Activated CD8-positive, alpha-beta T cell treated with anti-CD3 and anti-CD28 coated beads for 36 hours (primary cell): ENCODE measurements at regions not wholly inside any gene's neighbourhood (a gene's known extent, or its start where the extent isn't known, plus 50 kb on each side); places are given as distances from the start of the nearest gene placed in this dataset.

Source experiments
- ATAC-seq: fragments of 200-7000 bp; cut with Tn5 transposase; one replicate; pipeline ENCODE4 v1.10.0; 2021; ENCODE audit warnings: mild to moderate bottlenecking, moderate library complexity
- CTCF ChIA-PET: fragments of 350-600 bp; sonication (Branson Sonifier 250); formaldehyde crosslinking; loops from one replicate; lab custom pipeline; 2021; ENCODE audit warnings: antibody characterized with exemption; lab: Charles Lee
- POLR2A ChIA-PET: fragments of 350-600 bp; sonication (Branson Sonifier 250); formaldehyde crosslinking; loops from one replicate; lab custom pipeline; 2021; ENCODE audit warnings: antibody characterized with exemption; lab: Charles Lee
- DNase-seq: peaks from one replicate; pipeline ENCODE4 v3.0.0-alpha.2; 2020
- H3K27ac Mint-ChIP-seq: one replicate; pipeline ENCODE4 v1.8.0; 2021; ENCODE audit warnings: mild to moderate bottlenecking, mixed read lengths
- H3K27me3 Mint-ChIP-seq: one replicate; pipeline ENCODE4 v1.8.0; 2021; ENCODE audit warnings: mixed read lengths
- H3K36me3 Mint-ChIP-seq: one replicate; pipeline ENCODE4 v1.8.0; 2021; ENCODE audit warnings: low read depth, mixed read lengths
- H3K4me1 Mint-ChIP-seq: one replicate; pipeline ENCODE4 v1.8.0; 2021; ENCODE audit warnings: low read depth, mixed read lengths
- H3K4me3 Mint-ChIP-seq: one replicate; pipeline ENCODE4 v1.8.0; 2021; ENCODE audit warnings: mild to moderate bottlenecking, moderate library complexity, mixed read lengths
- H3K9me3 Mint-ChIP-seq: one replicate; pipeline ENCODE4 v1.8.0; 2021; ENCODE audit warnings: mixed read lengths
- CTCF ChIP-seq: fragments of 200-600 bp; IDR thresholded peaks from one replicate; pipeline ENCODE4 v1.8.0; 2022; ENCODE audit warnings: antibody characterized with exemption, mild to moderate bottlenecking
- intact Hi-C: fragments of 100-400 bp; cut with micrococcal nuclease; formaldehyde crosslinking; loops from one replicate; pipeline ENCODE4 v1.10.0; 2022

- ATAC-seq (no peak), DNase-seq (no peak)
- ChIA-PET POLR2A (no interaction called here), CTCF (no interaction called here)
- no peaks in the 10 kb centered on the region for H3K4me1 Mint-ChIP-seq
- no peaks in the 10 kb centered on the region for H3K27me3 Mint-ChIP-seq
- H3K9me3 Mint-ChIP-seq, result peaks cover 1% of the 10 kb centered on the region
- TF ChIP-seq CTCF, result no peak
- no peaks in the 10 kb centered on the region for H3K36me3 Mint-ChIP-seq
- intact Hi-C loops, result no loop called here
- no peak overlapping the region for H3K27ac Mint-ChIP-seq
- H3K4me3 Mint-ChIP-seq, result no peak overlapping the region
Observed at GRCh38 chr4:173765751-173766150, 235.7 kb upstream of the HAND2 start.

- Mint-ChIP-seq H3K36me3 (no peaks in the 10 kb centered on the region), H3K27me3 (no peaks in the 10 kb centered on the region), H3K27ac (no peak overlapping the region), H3K4me3 (no peak overlapping the region), H3K9me3 (no peaks in the 10 kb centered on the region), H3K4me1 (no peaks in the 10 kb centered on the region)
- no peak for TF ChIP-seq CTCF
- ATAC-seq (no peak), DNase-seq (no peak)
- intact Hi-C loops, result no loop called here
- ChIA-PET CTCF (interaction anchor here (0.7 kb wide), 1 partner anchor 197 kb away, joined by 3 read pairs; no protein-coding TSS in a partner anchor), POLR2A (no interaction called here)
Observed at GRCh38 chr4:173763389-173763788, 233.4 kb upstream of the HAND2 start.

- Mint-ChIP-seq H3K4me1 (no peaks in the 10 kb centered on the region), H3K9me3 (no peaks in the 10 kb centered on the region), H3K27ac (no peak overlapping the region), H3K4me3 (no peak overlapping the region), H3K27me3 (no peaks in the 10 kb centered on the region), H3K36me3 (no peaks in the 10 kb centered on the region)
- ChIA-PET CTCF (no interaction called here), POLR2A (no interaction called here)
- TF ChIP-seq CTCF, result no peak
- intact Hi-C loops, result no loop called here
- DNase-seq (no peak), ATAC-seq (no peak)
Observed at GRCh38 chr4:173761938-173762337, 231.9 kb upstream of the HAND2 start.

GRCh38 chr4:173761236-173761635, 231.2 kb upstream of the HAND2 start:
- no peaks in the 10 kb centered on the region for H3K36me3 Mint-ChIP-seq
- H3K9me3 Mint-ChIP-seq, result no peaks in the 10 kb centered on the region
- DNase-seq, result no peak
- intact Hi-C loops, result no loop called here
- no peak overlapping the region for H3K27ac Mint-ChIP-seq
- ATAC-seq, result no peak
- CTCF ChIA-PET, result no interaction called here
- H3K4me3 Mint-ChIP-seq, result no peak overlapping the region
- H3K27me3 Mint-ChIP-seq, result no peaks in the 10 kb centered on the region
- H3K4me1 Mint-ChIP-seq, result no peaks in the 10 kb centered on the region
- no peak for TF ChIP-seq CTCF
- POLR2A ChIA-PET, result no interaction called here

GRCh38 chr4:173758132-173758531, 228.1 kb upstream of the HAND2 start:
- CTCF ChIA-PET, result no interaction called here
- intact Hi-C loops, result loop anchor here (10.0 kb wide), 1 partner anchor 253 kb away; no protein-coding TSS in a partner anchor
- no peak overlapping the region for H3K27ac Mint-ChIP-seq
- H3K4me1 Mint-ChIP-seq, result no peaks in the 10 kb centered on the region
- no peak for TF ChIP-seq CTCF
- DNase-seq (no peak), ATAC-seq (no peak)
- no peaks in the 10 kb centered on the region for H3K27me3 Mint-ChIP-seq
- no peaks in the 10 kb centered on the region for H3K36me3 Mint-ChIP-seq
- POLR2A ChIA-PET, result no interaction called here
- no peak overlapping the region for H3K4me3 Mint-ChIP-seq
- no peaks in the 10 kb centered on the region for H3K9me3 Mint-ChIP-seq
